ENCODE measurements at regions not wholly inside any gene's neighbourhood (a gene's known extent, or its start where the extent isn't known, plus 50 kb on each side); places are given as distances from the start of the nearest gene placed in this dataset.
A peak's percentile ranks its signal among the peaks of the same experiment; 100 is the strongest.

DNA sequence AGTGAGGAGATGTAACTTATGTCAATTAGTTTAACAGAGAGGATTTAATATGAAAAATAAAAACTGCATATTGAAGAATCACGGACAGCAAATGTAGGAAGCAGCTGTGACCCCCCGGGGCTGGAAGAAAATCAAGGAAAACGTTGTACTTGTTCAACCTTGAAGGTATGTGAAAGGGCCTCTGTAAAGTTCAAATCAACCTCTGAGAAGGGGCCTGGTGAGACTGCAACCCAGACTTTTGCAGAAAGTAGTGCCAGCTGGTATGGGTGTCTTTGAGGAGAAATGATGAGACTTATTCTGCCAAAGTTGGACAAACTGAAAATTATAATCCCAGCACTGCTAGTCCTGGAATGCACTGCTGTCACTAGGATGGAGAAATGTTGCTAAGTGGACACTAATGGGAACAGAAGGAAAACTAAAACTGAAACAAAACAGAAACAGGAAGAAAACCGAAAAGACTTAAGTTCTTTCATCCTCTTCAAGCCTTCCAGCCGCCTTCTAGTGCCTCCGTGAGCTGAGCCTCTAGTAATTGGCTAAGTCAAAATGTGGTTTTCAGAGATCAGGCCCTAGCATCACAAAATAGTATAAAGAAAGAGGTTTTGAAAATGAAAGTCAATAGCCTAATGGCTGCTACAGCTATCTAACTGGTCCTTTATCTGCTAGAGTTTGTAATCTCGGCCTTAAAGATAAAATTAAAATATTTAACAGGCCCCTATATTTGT is 253.7 kb upstream of the SORCS1 start:
- DNase-seq, result no peak

DNA sequence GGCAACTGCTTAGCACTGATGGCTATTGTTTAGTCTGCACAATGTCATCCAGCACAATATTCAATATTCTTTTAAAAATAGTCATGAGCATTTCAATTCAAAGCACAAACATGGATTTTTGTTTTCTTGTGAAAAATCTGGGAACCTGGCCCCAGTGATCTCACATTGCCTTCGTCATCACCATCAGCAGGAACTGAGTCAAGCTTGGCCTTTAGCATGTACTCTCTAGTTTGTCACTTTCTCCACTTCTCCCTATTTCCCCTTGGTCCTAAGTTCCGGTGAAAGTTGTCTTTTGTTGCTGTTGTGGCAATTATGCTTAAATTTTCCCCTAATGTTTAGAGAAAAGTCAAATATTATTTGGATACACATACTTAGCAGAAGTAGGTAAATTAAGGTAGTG is 252.9 kb upstream of the SORCS1 start:
- no peak for DNase-seq

DNA sequence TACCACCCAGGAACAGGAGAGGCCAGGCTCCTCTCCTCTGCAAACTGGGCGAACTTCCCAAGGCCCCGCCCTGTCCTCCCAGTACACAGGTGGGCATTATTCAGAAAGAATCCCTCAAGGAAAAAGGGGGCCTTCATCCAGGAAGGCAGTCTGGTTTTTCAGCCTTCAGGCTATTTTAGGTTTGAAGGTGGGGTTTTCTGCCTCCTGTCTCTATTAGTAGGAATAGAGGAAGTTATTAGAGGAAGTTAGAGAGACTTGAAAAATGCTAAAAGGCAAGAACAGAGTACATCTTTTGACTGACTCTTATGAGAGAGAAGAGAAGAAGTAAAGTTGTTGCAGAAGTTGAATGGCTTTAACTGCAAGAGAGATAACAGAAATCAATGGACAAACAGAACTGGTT is 250.9 kb upstream of the SORCS1 start:
- DNase-seq, result peak in 1 of 2 donors; percentile 22

DNA sequence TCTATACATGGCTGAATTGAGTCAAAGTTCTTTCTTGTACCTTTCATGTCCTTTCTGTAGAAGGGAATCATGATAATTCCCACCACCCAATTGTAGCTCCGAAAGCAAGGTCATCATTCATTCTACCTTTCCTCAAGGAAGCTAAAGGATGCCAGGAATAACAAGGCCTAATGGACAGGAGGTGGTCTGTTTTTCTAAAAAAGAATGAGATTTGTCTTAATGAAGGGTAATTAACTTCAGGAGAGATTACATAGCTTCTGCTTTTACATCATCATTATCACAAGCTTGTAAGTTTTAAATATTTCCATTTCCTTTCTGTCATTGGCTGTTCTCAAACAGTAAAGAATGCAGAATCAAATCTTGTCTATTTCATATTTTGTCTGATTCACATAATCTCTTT is 249.5 kb upstream of the SORCS1 start:
- DNase-seq, result no peak

DNA sequence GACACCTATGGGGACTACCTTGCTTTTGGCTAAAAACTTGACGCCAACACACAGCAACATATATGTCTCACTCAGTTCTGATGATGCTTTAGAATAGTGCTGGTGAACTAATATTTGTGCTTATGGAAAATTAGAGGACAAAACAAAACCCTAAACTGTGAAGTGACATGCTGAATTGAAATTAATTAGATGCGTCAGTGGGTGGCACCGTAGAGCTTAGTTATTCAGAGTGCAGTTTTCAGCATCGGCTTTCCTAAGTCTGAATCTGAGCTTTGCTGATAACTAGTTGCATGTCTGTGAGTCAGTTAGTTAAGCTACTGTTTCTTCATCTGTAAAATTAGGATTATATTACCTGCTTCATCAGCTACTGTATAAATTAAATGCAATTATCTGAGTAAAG is 245.0 kb upstream of the SORCS1 start:
- peak; percentile 8 to 23 for DNase-seq

DNA sequence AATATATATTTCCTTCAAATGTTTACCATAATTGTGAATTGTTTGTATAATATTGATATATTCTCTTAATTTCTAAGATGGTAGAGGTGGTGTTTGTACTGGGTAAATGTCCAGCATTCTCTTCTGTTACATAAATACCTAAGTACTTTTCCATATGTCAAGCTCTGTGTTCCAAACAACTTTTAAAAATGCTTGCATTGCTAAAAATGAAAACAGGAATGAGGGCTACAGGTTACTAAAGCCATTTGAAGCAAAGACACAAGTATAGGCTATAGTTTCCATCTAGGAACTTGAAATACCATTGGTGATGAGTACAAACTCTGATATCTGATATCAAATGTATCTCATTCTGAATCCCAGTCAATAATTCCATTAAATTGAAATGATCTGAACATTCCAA is 233.6 kb upstream of the SORCS1 start:
- no peak for DNase-seq

DNA sequence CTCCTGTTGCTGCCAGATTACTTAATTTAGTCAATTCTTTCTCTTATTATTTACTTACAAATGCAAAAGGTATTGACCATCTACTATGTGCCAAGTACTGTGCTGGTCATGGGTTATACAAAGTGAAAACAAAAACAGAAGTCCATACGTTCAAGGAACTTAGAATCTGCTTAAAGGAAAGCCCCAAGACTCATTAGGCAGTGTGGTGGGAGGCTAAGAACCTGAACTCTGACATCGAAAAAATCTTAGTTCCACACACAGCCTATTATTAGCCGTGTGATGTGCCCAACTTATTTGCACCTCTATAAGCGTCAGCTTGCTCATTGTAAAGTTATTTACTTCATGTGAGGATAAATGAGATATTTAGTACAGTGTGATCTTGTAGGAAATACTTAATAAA is 227.4 kb upstream of the SORCS1 start:
- no peak for DNase-seq

DNA sequence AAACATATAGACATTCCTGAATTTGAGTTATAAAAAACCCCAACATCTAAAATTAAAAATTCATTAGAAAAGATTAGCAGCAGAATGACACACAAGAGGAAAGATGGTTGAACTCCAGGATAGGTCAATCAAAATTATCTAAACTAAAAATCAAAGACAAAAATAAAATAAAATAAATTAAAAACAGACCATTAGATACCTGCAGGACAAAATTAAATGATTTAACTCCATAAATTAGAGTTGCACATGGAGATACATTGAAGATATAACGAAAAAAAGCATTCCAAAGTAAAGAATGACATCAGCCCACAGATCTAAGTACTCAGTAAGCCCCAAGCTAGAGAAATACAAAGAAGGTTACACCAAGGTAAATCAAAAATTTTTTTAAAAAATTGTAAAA is 226.1 kb upstream of the SORCS1 start:
- no peak for DNase-seq

DNA sequence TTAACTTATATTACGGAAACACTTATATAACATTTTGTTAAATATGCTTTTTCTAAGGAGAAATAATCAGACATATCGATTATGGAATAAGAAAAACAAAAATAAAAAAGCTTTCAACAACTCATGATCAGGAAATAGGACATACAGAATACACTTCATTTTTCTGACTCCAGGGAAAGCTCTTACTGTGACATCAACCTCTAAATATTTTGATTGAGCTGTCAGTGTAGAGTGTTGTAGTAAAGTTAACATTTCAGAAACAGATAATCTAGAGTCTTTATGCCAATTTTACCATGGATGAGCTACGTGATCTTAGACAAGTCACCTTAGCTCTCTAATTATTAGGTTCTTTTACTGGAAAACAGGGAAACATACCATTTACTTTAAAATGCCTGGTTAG is 218.9 kb upstream of the SORCS1 start:
- DNase-seq, result no peak

DNA sequence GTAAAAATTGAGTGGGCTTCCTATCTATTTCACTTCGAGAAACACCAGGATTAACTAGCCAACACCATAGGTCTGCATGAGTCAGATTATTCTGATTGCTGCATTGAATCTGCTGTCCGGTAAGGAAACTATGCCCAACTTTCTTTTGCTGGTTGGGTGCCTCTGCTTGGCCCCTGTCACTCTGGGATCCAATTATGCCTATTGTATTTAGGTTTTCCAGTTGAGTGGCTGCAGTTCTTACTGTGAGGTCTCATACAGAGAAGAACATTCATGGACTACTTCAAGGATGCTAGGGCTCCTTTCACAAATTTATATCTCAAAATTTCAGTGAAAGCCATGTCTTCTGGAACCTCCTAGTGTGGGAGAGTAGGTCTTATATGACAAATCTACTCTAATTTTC is 215.1 kb upstream of the SORCS1 start:
- no peak for DNase-seq

DNA sequence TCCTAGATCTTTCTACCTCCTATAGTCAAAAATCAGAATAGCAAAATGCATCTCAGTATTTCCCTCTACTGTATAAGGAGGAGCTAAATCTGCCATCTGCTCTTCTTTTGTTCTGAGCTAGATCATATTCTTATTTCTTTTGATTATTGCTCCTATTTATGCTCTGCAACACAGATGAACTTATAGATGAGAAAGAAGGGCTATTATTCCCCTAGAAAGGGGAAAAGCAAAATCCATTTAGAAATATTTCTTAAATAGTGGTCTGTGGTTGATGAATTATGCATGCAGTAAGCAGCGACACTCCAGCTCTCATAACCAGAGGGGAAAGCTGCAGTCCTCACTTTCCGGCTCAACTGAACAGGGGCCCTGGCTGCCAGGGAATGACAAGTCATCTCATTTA is 207.3 kb upstream of the SORCS1 start:
- DNase-seq, result no peak

DNA sequence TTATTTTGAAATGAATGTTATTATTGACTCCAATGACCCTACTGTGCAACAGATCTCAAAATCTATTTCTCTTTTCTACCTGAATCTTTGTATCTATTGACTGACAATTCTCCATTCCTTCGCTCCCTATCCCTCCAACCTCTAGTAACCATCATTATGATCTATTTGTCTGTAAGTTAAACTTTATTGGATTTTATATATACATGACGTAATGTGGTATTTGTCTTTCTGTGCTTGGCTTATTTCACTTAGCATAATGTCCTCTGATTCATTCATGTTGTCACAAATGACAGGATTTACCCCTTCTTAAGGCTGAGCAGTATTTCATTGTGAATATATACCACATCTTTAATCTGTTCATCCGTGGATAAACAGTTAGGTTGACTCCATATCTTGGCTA is 200.4 kb upstream of the SORCS1 start:
- DNase-seq, result no peak

DNA sequence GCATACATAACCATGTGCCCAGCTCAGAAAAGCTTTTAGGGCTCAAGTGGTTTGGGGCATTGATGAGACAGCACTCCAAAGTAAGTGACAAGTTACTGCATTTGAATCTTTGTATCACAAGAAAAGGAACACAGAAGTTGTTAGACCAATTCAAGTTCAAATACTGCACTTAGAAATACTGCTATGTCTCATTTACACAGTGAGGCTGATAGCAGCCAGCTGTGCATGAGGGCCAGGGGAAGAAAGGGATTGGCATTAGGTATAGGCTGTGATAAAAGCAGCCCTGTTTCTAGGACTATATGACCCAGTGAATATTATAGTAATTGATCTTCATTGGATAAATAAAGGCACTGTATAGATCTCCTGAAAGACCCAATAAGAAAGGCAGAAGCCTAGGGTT is 197.8 kb upstream of the SORCS1 start:
- DNase-seq, result no peak

DNA sequence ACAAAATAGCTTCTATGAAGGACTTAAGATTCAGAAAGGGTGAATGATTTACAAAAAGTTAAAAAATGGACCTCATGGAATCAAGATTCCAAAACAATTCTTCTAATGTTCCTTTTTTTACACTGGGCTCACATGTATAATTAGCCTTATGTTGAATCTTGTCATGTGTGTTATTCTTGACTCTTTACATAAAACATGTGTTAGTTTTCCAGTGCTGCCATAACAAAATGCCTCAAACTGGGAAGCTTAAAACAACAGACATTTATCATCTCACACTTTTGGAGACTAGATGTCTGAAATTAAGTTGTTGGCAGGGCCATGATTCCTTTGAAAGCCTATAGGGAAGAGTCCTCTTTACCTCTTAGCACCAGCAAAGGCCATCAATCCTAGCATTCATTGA is 192.5 kb upstream of the SORCS1 start:
- no peak for DNase-seq

DNA sequence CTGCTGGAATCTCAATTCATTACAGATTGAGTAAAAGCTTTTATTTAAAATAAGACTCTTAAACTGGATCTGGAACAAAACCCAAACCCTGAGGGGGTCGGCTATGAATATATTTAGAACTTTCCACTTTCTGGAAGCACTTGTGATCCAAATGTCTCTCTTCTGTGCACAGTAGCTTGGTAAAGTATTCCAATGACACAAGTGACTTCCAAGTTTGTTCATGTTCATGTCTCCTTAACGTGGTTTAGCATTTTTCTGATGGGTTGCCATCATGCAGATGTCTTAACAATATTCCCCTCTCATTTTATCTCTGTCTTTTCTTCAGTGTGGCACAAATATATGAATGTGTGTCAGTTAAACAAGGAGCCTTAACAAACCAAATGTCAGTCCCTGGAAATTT is 191.9 kb upstream of the SORCS1 start:
- DNase-seq, result no peak

DNA sequence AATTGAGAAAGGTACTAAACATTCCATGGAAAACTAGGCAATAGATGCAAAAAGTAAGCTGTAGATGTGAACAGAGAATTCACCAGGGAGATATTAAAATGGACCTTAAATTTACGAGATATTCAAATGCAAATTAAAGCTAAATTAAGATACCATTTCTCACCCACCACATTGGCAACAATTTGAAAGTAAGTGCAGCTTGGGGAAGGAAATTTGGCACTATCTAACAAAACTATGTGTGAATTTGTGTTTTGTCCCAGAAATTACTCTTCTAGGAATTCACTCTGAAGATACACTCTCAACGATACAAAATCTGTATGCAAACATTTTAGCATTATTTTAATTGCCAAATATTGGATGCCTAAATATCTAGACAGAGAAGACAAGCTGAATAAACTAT is 178.2 kb upstream of the SORCS1 start:
- DNase-seq, result no peak

DNA sequence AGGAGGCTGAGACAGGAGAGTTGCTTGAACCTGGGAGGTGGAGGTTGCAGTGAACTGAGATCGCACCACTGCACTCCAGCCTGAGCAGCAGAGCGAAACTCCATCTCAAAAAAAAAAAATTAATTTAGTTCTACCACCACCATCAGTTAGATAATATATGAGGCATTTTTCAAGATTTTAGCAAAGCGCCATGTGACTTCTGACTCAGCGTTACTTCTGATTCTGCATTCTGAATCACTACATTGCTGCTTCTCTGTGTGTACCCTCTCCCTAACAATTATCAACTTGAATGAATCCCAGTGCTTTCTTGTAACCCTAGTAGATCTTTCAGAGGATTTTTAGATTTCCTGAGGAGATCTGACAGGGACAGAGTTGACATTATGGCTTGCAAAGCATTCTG is 176.8 kb upstream of the SORCS1 start:
- DNase-seq, result no peak

DNA sequence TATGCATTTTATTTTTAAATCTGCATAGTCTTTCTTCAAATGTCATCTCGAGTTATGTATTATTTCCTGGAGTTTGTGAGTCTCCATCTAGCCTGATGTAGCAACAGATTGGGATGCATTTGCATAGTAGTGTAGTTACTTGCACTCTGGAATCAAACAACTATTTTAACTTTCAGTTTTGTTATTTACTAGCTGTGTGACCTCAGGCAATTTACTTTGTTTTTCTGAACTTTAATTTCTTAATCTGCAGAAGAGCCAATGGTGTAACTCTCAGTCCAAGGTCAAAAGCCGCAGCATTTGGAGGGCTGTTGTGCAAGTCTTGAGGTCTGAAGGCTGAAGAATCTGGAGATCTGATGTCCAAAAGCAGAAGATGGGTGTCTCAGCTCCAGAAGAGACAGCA is 175.8 kb upstream of the SORCS1 start:
- DNase-seq, result no peak

DNA sequence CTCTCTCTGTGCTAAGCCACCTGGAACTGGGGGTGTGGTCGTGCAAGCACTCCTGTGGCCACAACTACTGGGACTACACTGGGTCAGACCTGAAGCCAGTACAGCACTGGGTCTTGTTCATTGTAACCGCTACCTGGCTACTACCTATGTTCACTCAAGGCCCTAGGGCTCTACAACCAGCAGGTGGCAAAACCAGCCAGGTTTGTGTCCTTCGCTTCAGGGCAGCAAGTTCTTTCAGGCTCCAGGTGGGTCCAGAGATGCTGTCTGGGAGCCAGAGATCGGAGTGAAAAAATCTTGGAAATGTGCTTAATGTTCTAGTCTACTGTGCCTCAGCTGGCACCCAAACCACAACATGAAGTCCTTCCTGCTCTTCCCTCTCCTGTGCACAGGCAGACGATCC is 171.6 kb upstream of the SORCS1 start:
- no peak for DNase-seq

DNA sequence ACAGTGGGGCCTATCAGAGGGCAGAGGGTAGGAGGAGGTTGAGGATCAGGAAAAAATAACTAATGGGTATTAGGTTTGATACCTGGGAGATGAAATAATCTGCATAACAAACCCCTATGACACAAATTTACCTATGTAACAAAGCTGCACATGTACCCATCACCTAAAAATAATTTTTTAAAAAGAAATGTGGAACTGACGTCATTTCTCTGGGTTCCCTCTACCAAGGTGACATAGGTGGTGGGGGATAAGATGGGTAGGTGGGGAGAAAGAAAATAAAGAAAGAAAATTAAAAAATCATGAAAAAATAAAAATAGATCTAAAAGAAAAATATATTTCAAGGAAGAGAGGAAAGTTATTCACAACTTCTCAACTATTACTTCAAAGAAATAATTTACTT is 153.1 kb upstream of the SORCS1 start:
- no peak for DNase-seq

DNA sequence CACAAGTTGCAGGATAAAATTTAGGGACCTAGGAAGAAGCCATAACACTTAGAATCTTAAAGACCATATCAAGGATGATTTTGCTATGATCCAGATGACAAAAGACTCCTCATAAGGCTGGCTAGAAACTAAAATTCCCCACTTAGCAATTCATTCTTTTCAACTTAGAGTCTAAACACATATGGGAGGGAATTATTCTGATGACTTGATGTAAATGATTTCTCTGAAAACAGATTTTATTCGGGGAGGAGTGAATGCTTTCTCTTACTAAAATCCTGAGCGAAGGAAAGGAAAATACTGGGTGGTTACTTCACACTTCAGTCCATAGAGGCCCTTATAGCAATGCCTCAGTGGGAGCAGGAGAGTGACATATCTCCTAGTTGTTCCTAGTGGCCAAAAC is 138.7 kb upstream of the SORCS1 start:
- no peak for DNase-seq

DNA sequence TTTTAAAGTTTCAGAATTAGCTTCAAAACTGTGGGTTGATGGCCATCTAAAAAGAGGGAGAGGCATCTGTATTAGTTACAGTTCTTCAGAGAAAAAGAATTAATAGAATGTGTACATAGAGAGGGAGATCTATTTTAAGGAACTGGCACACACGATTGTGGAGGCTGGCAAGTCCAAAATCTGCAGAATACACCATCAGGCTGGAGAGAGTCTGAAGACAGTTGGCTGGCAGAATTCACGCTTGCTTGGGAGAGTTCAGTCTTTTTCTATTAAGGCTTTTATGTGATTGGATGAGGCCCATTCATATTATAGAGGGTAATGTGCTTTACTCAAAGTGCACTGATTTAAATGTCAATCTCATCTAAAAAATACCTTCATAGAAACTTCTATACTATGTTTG is 135.1 kb upstream of the SORCS1 start:
- no peak for DNase-seq

DNA sequence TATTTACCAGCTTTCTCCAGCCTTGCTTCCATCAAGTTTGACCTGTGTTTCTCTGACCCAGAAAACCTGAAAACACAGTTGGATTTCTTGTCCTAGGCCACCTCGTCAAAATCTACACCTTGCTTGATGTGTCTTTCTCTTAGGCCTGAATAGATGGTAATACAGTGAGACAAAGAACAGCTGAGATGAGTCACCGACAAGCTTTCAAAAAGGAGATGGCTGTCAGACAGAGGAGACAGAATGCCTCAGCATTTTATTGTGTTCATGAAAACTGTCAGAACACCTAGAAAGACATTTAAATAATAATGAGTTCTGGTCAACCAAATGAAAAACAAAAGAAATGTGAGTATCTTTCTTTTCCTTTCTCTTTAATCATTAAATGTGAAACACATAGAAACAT is 119.7 kb upstream of the SORCS1 start:
- DNase-seq, result no peak

DNA sequence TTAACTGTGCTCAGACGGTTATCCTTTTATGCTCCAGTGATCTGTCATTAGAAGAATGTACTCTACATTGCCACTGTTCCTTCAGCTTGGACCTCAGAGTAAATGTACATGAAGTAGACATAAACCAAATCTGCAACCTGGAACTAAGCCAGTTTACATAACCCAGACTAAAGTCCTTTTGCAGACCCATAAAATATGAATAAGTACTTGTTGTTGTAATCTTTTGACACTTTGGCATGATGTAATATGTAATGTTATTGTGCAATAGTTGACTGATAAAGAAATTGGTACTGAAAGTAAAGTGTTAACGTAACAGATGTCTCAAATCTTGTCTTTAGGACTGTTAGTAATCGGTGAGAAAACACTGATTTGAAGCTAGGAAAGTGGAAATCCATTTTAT is 115.8 kb upstream of the SORCS1 start:
- no peak for DNase-seq

DNA sequence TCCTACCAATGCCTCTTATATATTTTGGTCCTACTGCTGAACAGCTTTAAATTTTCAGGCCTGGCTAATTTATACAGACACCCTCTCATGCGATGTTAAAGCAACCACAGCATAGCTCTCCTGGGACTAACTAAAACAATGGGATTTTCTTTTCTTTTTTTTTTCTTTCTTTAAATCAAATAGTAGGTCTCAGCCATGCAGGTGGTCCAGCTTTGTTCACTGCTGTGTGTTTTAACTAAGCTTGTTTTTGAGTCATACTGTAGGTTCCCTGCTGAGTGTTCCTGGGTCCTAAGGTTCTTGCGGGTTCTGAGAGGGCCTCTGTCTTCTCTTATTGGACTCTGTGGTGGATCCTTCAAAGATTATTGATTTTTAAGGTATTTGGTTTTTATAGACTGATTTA is 113.1 kb upstream of the SORCS1 start:
- no peak for DNase-seq

DNA sequence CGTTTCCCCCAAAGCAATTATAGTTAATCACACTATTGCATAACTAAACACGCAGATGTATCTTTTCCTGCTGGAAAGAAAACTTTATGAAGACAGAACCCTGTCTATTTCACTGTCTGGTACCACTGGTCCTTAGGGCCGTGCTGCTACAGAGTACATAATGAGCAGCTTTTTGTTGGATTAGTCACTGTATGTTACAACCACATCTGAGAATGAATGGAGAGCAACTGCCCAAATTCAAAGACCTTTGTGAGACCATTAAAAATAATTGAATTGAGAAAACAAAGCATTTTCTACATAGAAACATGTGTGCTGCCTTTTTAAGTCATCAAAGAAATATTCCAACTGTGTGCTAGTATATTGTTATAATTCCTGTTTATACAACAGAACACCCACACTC is 111.3 kb upstream of the SORCS1 start:
- DNase-seq, result no peak

Measured in inflammatory macrophage (primary cell).